ENCODE measurements at regions not wholly inside any gene's neighbourhood (a gene's known extent, or its start where the extent isn't known, plus 50 kb on each side); places are given as distances from the start of the nearest gene placed in this dataset.

DNA sequence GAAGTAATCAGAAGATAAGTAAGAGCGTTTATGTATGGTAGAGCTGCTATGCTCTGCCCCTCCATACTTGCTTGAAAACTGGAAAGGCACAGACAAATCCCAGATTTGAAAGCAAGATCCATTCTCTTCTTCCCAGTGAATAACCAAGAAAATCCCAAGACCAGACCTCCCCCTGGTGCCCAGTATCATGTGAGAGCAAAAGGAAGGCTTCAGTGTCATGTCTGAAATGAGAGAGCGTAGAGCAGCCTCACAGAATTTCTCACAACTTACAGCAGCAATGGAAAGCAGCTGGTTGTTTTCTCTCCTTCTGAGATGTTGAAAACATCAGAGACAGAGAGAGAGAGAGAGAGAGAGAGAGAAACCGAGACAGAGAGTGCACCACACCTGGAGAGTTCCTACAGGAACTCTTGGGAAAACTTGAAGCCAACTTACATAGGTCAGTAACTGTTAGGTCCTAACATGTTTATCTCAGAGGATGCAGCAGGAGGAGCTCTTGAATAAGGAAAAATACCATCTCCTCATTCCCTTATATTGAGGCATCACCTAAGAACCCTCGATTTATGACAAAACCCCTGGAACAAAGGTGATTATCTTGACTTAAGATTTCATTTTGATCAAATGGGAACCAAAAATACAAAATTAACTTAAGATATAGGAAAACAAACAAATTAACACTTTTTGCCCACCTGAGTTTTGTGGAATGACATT, 273.3 kb downstream of the NSUN3 start:
- Histone ChIP-seq H3K36me3 (ENCODE audit: control insufficient read depth, low read depth, low read length) (no peaks in the 10 kb centered on the region), H3K4me1 (ENCODE audit: control insufficient read depth, low read depth, low read length) (no peaks in the 10 kb centered on the region), H3K27me3 (ENCODE audit: control insufficient read depth, insufficient read depth, low read length) (no peaks in the 10 kb centered on the region), H3K9ac (ENCODE audit: low read length) (no peak overlapping the region), H3K9me3 (ENCODE audit: control insufficient read depth, low read depth, low read length) (no peaks in the 10 kb centered on the region), H3K4me3 (ENCODE audit: low read length) (no peak overlapping the region), H3K27ac (ENCODE audit: low read length) (no peak overlapping the region)

DNA sequence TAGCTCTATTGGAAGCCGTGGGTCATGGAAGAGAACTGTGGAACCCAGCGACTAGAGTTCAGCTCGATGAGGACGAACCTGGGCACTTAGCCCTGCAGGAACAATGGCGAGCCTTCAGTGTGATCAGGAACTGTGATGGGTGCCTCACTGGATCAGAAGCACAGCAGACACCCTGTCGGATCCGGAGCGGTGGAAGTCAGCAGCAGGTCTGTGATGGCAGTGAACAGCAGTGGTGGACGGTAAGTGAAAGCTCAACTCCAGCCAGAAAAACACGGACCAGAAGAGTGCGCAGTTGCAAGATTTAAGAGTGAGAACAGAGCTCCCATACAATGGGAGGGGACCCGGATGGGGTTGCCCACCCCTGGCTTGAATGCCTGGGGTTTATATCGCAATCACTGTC, 282.2 kb downstream of the NSUN3 start:
- Histone ChIP-seq H3K9ac (ENCODE audit: low read length) (no peak overlapping the region), H3K27me3 (ENCODE audit: control insufficient read depth, insufficient read depth, low read length) (no peaks in the 10 kb centered on the region), H3K36me3 (ENCODE audit: control insufficient read depth, low read depth, low read length) (no peaks in the 10 kb centered on the region), H3K9me3 (ENCODE audit: control insufficient read depth, low read depth, low read length) (peaks cover 3% of the 10 kb centered on the region), H3K27ac (ENCODE audit: low read length) (no peak overlapping the region), H3K4me1 (ENCODE audit: control insufficient read depth, low read depth, low read length) (peaks cover 19% of the 10 kb centered on the region), H3K4me3 (ENCODE audit: low read length) (no peak overlapping the region)

DNA sequence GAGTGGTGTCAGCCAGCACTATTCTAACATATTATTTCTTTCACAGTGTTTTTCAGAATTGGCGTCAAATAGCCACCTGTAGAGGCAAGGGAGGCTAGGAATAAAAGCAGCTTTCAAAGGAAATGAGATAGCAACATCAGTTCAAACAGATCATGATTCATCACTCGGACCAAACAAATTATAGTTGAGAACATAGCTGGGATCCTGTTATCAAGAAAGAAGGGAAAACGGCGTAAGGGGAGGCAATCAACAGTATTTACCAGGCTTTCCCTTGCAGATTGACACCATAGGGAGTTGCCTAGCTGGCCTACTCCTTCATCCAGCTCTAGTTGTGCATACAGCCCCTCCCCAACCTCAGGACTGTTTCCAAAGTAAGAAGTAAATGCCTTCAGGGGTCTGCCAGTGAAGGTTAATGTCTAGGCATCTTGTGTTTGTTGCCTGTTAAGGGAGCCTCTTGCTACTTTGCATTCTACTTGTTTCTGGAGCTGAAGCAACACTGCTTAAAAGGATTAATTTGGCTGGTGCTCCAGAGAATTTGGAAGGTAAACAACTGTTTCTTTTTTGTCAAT, 286.5 kb downstream of the NSUN3 start:
- Histone ChIP-seq H3K9ac (ENCODE audit: low read length) (no peak overlapping the region), H3K4me3 (ENCODE audit: low read length) (no peak overlapping the region), H3K27ac (ENCODE audit: low read length) (no peak overlapping the region), H3K4me1 (ENCODE audit: control insufficient read depth, low read depth, low read length) (peaks cover 19% of the 10 kb centered on the region), H3K9me3 (ENCODE audit: control insufficient read depth, low read depth, low read length) (peaks cover under 1% of the 10 kb centered on the region), H3K27me3 (ENCODE audit: control insufficient read depth, insufficient read depth, low read length) (no peaks in the 10 kb centered on the region), H3K36me3 (ENCODE audit: control insufficient read depth, low read depth, low read length) (no peaks in the 10 kb centered on the region)

DNA sequence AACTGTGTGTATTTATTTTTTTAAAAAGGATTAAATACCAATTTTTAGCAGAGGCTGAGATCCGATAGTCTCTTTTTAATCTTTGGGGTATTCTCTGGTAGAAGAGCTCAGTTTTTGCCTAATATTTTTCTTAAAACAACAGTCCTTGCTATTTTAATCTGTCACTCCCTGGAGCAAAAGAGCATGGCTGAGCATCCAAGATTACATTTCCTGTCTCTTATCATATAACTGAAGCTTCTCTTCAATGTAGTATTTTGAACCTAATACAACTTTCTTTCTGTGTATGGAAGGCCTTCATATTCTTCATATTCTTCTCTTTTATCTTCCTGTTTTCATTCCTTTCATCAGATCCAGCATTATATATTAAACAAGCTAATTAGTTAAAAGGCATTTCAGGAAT, 293.7 kb downstream of the NSUN3 start:
- Histone ChIP-seq H3K27ac (ENCODE audit: low read length) (no peak overlapping the region), H3K4me3 (ENCODE audit: low read length) (no peak overlapping the region), H3K4me1 (ENCODE audit: control insufficient read depth, low read depth, low read length) (no peaks in the 10 kb centered on the region), H3K9ac (ENCODE audit: low read length) (no peak overlapping the region), H3K9me3 (ENCODE audit: control insufficient read depth, low read depth, low read length) (no peaks in the 10 kb centered on the region), H3K27me3 (ENCODE audit: control insufficient read depth, insufficient read depth, low read length) (no peaks in the 10 kb centered on the region), H3K36me3 (ENCODE audit: control insufficient read depth, low read depth, low read length) (no peaks in the 10 kb centered on the region)

DNA sequence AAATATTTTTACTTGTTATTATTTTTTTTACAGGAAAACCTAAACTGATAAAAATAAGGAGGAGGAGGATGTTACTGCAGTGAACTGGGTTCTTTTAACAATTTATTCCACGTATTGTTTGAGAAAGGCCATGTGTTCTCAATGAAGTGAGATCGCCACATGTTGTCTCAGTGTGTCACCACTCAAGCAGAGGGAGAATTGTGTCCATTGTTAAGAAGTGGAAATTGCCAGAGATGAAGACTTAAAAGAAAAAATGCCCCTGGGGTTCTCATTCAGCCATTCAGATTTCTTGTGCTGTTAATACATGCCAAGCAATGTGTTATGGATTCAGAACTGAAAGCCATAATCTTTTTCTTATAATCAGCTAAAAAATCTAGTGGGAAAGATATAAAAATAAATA, 297.1 kb downstream of the NSUN3 start:
- Histone ChIP-seq H3K27me3 (ENCODE audit: control insufficient read depth, insufficient read depth, low read length) (no peaks in the 10 kb centered on the region), H3K9me3 (ENCODE audit: control insufficient read depth, low read depth, low read length) (no peaks in the 10 kb centered on the region), H3K9ac (ENCODE audit: low read length) (no peak overlapping the region), H3K4me3 (ENCODE audit: low read length) (no peak overlapping the region), H3K4me1 (ENCODE audit: control insufficient read depth, low read depth, low read length) (no peaks in the 10 kb centered on the region), H3K36me3 (ENCODE audit: control insufficient read depth, low read depth, low read length) (no peaks in the 10 kb centered on the region), H3K27ac (ENCODE audit: low read length) (no peak overlapping the region)

DNA sequence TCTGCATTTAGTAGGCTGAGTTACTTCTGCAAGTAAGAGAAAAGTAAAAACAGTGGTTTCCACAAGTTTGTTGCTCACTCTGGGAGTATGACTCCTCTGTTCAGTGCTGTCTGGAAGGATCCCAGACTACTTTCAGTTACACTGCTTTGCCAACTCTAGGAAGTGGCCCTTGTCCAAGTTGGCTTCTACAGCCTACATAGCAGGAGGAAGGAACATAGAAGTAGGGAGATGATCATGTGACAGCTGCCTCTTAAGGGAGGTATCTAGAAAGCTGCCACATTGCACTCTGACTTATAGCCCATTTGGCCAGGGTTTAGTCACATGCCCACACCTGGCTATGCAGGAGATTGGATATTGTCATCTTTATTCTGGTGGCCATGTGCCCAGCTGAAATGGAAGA, 298.1 kb downstream of the NSUN3 start:
- H3K4me1 ChIP-seq (ENCODE audit: control insufficient read depth, low read depth, low read length): no peaks in the 10 kb centered on the region
- no peaks in the 10 kb centered on the region for H3K36me3 ChIP-seq (ENCODE audit: control insufficient read depth, low read depth, low read length)
- H3K4me3 ChIP-seq (ENCODE audit: low read length): no peak overlapping the region
- no peaks in the 10 kb centered on the region for H3K9me3 ChIP-seq (ENCODE audit: control insufficient read depth, low read depth, low read length)
- no peak overlapping the region for H3K27ac ChIP-seq (ENCODE audit: low read length)
- H3K27me3 ChIP-seq (ENCODE audit: control insufficient read depth, insufficient read depth, low read length): no peaks in the 10 kb centered on the region
- no peak overlapping the region for H3K9ac ChIP-seq (ENCODE audit: low read length)

DNA sequence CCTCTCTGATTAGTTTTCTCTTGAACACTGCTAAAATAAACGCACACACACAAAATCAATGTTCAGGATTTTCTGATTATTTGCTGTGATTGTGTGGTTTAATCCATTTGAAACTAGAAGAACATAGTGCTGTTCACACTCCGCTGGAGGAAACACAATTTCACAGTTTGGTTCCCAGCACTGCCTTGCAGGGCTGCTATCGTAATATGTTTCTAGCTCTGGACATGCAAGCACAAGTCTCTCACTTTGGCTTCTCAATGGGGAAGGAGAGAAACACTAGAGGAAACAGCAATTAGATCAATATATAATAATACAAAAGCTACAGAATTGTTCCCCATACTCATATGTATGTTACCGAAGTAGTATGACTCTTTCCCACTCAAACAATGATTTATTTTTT, 299.5 kb downstream of the NSUN3 start:
- Histone ChIP-seq H3K27ac (ENCODE audit: low read length) (no peak overlapping the region), H3K9me3 (ENCODE audit: control insufficient read depth, low read depth, low read length) (no peaks in the 10 kb centered on the region), H3K4me3 (ENCODE audit: low read length) (no peak overlapping the region), H3K27me3 (ENCODE audit: control insufficient read depth, insufficient read depth, low read length) (no peaks in the 10 kb centered on the region), H3K9ac (ENCODE audit: low read length) (no peak overlapping the region), H3K36me3 (ENCODE audit: control insufficient read depth, low read depth, low read length) (no peaks in the 10 kb centered on the region), H3K4me1 (ENCODE audit: control insufficient read depth, low read depth, low read length) (no peaks in the 10 kb centered on the region)

DNA sequence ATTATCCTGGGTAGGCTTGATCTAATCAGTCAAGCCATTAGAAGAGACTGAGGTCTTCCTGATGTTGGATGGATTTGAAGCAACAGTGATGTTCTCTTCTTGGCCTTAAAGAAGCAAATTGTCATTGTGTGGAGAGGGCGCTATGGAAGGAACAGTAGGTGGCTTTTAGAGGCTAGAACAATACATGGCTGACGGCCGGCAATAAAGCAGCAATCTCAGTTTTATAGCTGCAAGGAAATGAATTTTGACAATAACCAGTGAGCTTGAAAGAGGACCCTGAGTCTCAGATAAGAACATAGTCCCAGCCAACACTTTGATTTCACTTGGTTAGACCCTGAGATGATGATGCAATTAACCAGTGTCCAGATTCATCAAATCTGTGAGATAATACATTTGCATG, 302.1 kb downstream of the NSUN3 start:
- H3K4me1 ChIP-seq (ENCODE audit: control insufficient read depth, low read depth, low read length): no peaks in the 10 kb centered on the region
- H3K36me3 ChIP-seq (ENCODE audit: control insufficient read depth, low read depth, low read length): no peaks in the 10 kb centered on the region
- H3K9me3 ChIP-seq (ENCODE audit: control insufficient read depth, low read depth, low read length): no peaks in the 10 kb centered on the region
- H3K9ac ChIP-seq (ENCODE audit: low read length): no peak overlapping the region
- H3K27me3 ChIP-seq (ENCODE audit: control insufficient read depth, insufficient read depth, low read length): no peaks in the 10 kb centered on the region
- H3K27ac ChIP-seq (ENCODE audit: low read length): no peak overlapping the region
- no peak overlapping the region for H3K4me3 ChIP-seq (ENCODE audit: low read length)

DNA sequence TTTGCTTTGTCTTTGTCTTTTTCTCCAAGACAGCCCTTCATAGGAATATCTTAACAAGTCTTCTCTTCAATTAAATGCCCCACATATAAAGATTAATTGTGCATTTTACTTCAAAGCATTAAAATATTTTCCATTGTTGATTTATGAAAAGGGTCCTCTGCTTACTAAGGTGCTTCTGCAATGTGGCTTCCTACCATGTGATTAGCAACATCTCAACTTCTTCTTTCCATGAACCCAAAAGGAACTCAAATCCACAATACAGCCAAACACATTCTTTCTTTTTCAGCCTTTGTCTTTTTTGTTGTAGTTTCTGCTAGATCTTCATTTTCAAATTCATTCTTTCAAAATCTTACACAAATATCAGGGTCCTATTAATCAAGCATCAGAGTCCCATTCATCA, 309.2 kb downstream of the NSUN3 start:
- Histone ChIP-seq H3K9me3 (ENCODE audit: control insufficient read depth, low read depth, low read length) (no peaks in the 10 kb centered on the region), H3K36me3 (ENCODE audit: control insufficient read depth, low read depth, low read length) (no peaks in the 10 kb centered on the region), H3K4me1 (ENCODE audit: control insufficient read depth, low read depth, low read length) (peaks cover 15% of the 10 kb centered on the region), H3K27ac (ENCODE audit: low read length) (no peak overlapping the region), H3K27me3 (ENCODE audit: control insufficient read depth, insufficient read depth, low read length) (no peaks in the 10 kb centered on the region), H3K9ac (ENCODE audit: low read length) (no peak overlapping the region), H3K4me3 (ENCODE audit: low read length) (no peak overlapping the region)

DNA sequence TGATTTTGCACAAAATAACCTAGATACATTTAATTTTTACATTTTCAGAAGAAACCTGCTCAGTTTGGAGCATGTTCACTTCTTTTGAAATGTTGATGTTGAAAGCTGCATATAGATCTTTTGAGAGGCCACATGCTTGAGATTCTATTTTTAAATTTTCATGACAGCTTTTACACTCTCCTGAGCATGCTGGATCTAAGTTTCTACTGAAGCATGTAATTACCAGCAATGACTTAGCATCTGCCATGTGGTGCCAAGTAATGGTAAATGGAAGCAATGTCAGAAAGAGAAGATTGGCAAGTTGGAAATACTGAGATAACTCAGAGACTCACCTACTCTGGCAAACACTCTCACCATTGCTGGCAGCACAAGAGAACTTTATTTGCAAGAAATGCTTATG, 310.6 kb downstream of the NSUN3 start:
- Histone ChIP-seq H3K9ac (ENCODE audit: low read length) (no peak overlapping the region), H3K36me3 (ENCODE audit: control insufficient read depth, low read depth, low read length) (no peaks in the 10 kb centered on the region), H3K9me3 (ENCODE audit: control insufficient read depth, low read depth, low read length) (no peaks in the 10 kb centered on the region), H3K4me1 (ENCODE audit: control insufficient read depth, low read depth, low read length) (peaks cover 19% of the 10 kb centered on the region), H3K27ac (ENCODE audit: low read length) (no peak overlapping the region), H3K27me3 (ENCODE audit: control insufficient read depth, insufficient read depth, low read length) (no peaks in the 10 kb centered on the region), H3K4me3 (ENCODE audit: low read length) (no peak overlapping the region)

DNA sequence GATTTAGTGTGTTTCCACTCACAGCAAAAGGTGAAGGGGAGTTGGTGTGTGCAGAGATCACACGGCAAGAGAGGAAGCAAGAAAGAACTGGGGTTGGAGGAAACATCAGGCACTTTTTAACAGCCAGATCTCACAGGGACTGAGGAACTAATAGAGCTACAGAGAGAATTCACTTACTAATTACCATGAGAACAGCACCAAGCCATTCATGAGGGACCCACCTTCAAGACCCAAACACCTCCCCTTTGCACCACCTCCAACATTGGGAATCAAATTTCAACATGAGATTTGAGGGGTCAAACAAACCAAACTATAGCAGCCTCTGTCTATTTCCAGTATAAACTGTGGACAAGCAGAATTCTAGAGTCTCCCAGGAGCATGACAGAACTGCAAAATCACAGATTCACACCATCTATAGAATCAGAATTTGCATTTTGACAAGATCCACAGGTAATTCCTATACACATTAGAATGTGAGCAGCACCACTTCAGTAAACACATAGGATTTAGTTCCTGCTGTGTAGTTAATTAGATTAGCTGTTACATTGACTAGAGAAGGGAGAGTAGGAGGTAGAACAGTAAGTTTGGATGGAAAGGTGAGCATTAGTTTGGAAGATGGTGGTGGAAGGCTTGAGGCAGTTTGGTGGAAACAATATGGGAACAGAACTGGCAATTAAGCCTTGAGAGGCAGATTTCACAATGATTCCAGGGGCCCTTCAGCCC, 311.7 kb downstream of the NSUN3 start:
- Histone ChIP-seq H3K9ac (ENCODE audit: low read length) (no peak overlapping the region), H3K27ac (ENCODE audit: low read length) (no peak overlapping the region), H3K4me3 (ENCODE audit: low read length) (no peak overlapping the region), H3K9me3 (ENCODE audit: control insufficient read depth, low read depth, low read length) (no peaks in the 10 kb centered on the region), H3K4me1 (ENCODE audit: control insufficient read depth, low read depth, low read length) (peaks cover 19% of the 10 kb centered on the region), H3K36me3 (ENCODE audit: control insufficient read depth, low read depth, low read length) (no peaks in the 10 kb centered on the region), H3K27me3 (ENCODE audit: control insufficient read depth, insufficient read depth, low read length) (no peaks in the 10 kb centered on the region)

Data from iPS-18a (cell line).